H1 (cell line): ENCODE measurements at regions not wholly inside any gene's neighbourhood (a gene's known extent, or its start where the extent isn't known, plus 50 kb on each side); places are given as distances from the start of the nearest gene placed in this dataset.

Source experiments
- CTCF ChIA-PET: fragments of 300-600 bp; sonication (Branson Sonifier 250); formaldehyde crosslinking; loops from one replicate; lab custom pipeline; 2021; ENCODE audit not compliant: partially characterized antibody; lab: Charles Lee
- POLR2A ChIA-PET: fragments of 300-600 bp; sonication (Branson Sonifier 250); formaldehyde crosslinking; loops from one replicate; lab custom pipeline; 2021; ENCODE audit warnings: inconsistent platforms; ENCODE audit not compliant: partially characterized antibody; lab: Charles Lee
- DNase-seq, 2 experiments: peaks; one replicate each; pipeline versions ENCODE4 v3.0.0 to v3.0.0-alpha.2; 2010 to 2022; ENCODE audit warnings: low spot score in 2 of 2, low read depth in 1 of 2, mixed read lengths in 1 of 2
- FAIRE-seq: peaks from 2 replicates; lab custom pipeline; 2011; peaks lifted over from hg19 to GRCh38; lab: Jason Lieb, UNC
- H2AFZ ChIP-seq: 2 replicates; pipeline ENCODE4 v1.8.1; 2012; ENCODE audit warnings: low read length, inconsistent platforms
- H2AK5ac ChIP-seq: 2 replicates; pipeline ENCODE4 v1.6.1; 2013; ENCODE audit warnings: low read depth, low read length
- H2BK120ac ChIP-seq: replicated peaks from 2 replicates; pipeline ENCODE3; 2013; ENCODE audit warnings: low read depth, low read length, inconsistent platforms
- H2BK12ac ChIP-seq: 2 replicates; pipeline ENCODE4 v1.6.1; 2013; ENCODE audit warnings: low read depth, low read length
- H2BK15ac ChIP-seq: 2 replicates; pipeline ENCODE4 v1.6.1; 2013; ENCODE audit warnings: low read length
- H2BK20ac ChIP-seq: 2 replicates; pipeline ENCODE4 v1.6.1; 2013; ENCODE audit warnings: low read length
- H2BK5ac ChIP-seq: 2 replicates; pipeline ENCODE4 v1.6.1; 2013; ENCODE audit warnings: low read depth, low read length
- H3K14ac ChIP-seq: 2 replicates; pipeline ENCODE4 v1.6.1; 2013; ENCODE audit warnings: inconsistent platforms; ENCODE audit not compliant: insufficient read length
- H3K18ac ChIP-seq: 2 replicates; pipeline ENCODE4 v1.6.1; 2013; ENCODE audit warnings: low read length; ENCODE audit errors: extremely low read depth
- H3K23ac ChIP-seq: 2 replicates; pipeline ENCODE4 v1.6.1; 2013; ENCODE audit warnings: inconsistent platforms; ENCODE audit not compliant: insufficient read length
- H3K23me2 ChIP-seq: 2 replicates; pipeline ENCODE4 v1.6.1; 2013; ENCODE audit warnings: low read depth, low read length
- H3K27ac ChIP-seq: 2 replicates; pipeline ENCODE4 v1.6.1; 2011; ENCODE audit warnings: low read depth, low read length, inconsistent platforms
- H3K27me3 ChIP-seq, 4 experiments: replicated peaks in 1 of 4; 1 replicate in 1 of 4; 2 replicates in 3 of 4; pipeline versions ENCODE4 v1.6.1 to v1.8.1; 2011 to 2013; ENCODE audit warnings: low read length in 3 of 4, mild to moderate bottlenecking in 3 of 4, inconsistent platforms in 2 of 4, mixed read lengths in 2 of 4, moderate library complexity in 1 of 4; ENCODE audit not compliant: control insufficient read depth in 3 of 4, insufficient read depth in 3 of 4; ENCODE audit errors: extremely low read depth in 1 of 4
- H3K36me3 ChIP-seq, 4 experiments: 2 replicates each; pipeline versions ENCODE4 v1.6.1 to v1.8.1; 2011 to 2013; ENCODE audit warnings: mild to moderate bottlenecking in 4 of 4, low read length in 3 of 4, moderate library complexity in 2 of 4, control low read depth in 1 of 4, inconsistent platforms in 1 of 4; ENCODE audit not compliant: insufficient read depth in 4 of 4, control insufficient read depth in 2 of 4
- H3K4ac ChIP-seq: replicated peaks from 2 replicates; pipeline ENCODE3; 2013; ENCODE audit warnings: low read length, low read depth, mixed read lengths, inconsistent platforms; ENCODE audit not compliant: insufficient read length
- H3K4me1 ChIP-seq, 4 experiments: replicated peaks in 1 of 4; 1 replicate in 1 of 4; 2 replicates in 3 of 4; pipeline versions ENCODE4 v1.6.1 to v1.8.1; 2011 to 2013; ENCODE audit warnings: low read length in 3 of 4, inconsistent platforms in 2 of 4, mixed read lengths in 1 of 4; ENCODE audit not compliant: insufficient read depth in 4 of 4, control insufficient read depth in 3 of 4
- H3K4me2 ChIP-seq, 2 experiments: 2 replicates each; pipeline versions ENCODE4 v1.6.1 to v1.8.1; 2011 to 2013; ENCODE audit warnings: low read depth in 2 of 2, low read length in 2 of 2, control low read depth in 1 of 2, inconsistent platforms in 1 of 2, mild to moderate bottlenecking in 1 of 2; ENCODE audit not compliant: insufficient read depth in 1 of 2
- H3K4me3 ChIP-seq, 4 experiments: fragments of 200-600, 300-600 bp in 1 of 4; sonication (generic), shearing (Covaris generic), sonication (Bioruptor Twin) in 1 of 4; 2 replicates each; pipeline versions ENCODE4 v1.5.1 to v1.8.1; 2011 to 2016; ENCODE audit warnings: low read length in 4 of 4, low read depth in 3 of 4, control low read depth in 2 of 4, inconsistent platforms in 2 of 4, mild to moderate bottlenecking in 2 of 4, mixed read lengths in 1 of 4, moderate library complexity in 1 of 4; ENCODE audit not compliant: insufficient read depth in 2 of 4; ENCODE audit errors: extremely low read depth in 1 of 4
- H3K56ac ChIP-seq: replicated peaks from 2 replicates; pipeline ENCODE3; 2013; ENCODE audit warnings: low read depth, mild to moderate bottlenecking, mixed read lengths, low read length, inconsistent platforms; ENCODE audit not compliant: insufficient read length
- H3K79me1 ChIP-seq: 2 replicates; pipeline ENCODE4 v1.6.1; 2013; ENCODE audit warnings: low read depth, low read length, control low read depth
- H3K79me2 ChIP-seq, 2 experiments: 2 replicates each; pipeline versions ENCODE4 v1.6.1 to v1.8.1; 2012 to 2013; ENCODE audit warnings: low read length in 2 of 2, mild to moderate bottlenecking in 2 of 2, inconsistent platforms in 1 of 2; ENCODE audit not compliant: insufficient read depth in 2 of 2, control insufficient read depth in 1 of 2
- H3K9ac ChIP-seq, 4 experiments: replicated peaks in 1 of 4; 1 replicate in 1 of 4; 2 replicates in 3 of 4; pipeline versions ENCODE4 v1.6.1 to v1.8.1; 2011 to 2013; ENCODE audit warnings: low read depth in 3 of 4, low read length in 3 of 4, control low read depth in 2 of 4, mild to moderate bottlenecking in 2 of 4, moderate library complexity in 2 of 4, inconsistent platforms in 1 of 4; ENCODE audit errors: extremely low read depth in 1 of 4
- H3K9me3 ChIP-seq, 2 experiments: 2 replicates each; pipeline versions ENCODE4 v1.6.1 to v1.8.1; 2012 to 2013; ENCODE audit warnings: mild to moderate bottlenecking in 2 of 2, moderate library complexity in 2 of 2, control low read depth in 1 of 2, inconsistent platforms in 1 of 2, low read depth in 1 of 2, low read length in 1 of 2, mixed read lengths in 1 of 2; ENCODE audit not compliant: insufficient read depth in 2 of 2
- H4K20me1 ChIP-seq, 2 experiments: replicated peaks in 1 of 2; 2 replicates each; pipeline versions ENCODE3 to v1.8.1; 2011 to 2013; ENCODE audit warnings: inconsistent platforms in 2 of 2, low read length in 2 of 2, mild to moderate bottlenecking in 1 of 2; ENCODE audit not compliant: insufficient read depth in 2 of 2, control insufficient read depth in 1 of 2
- H4K5ac ChIP-seq: 2 replicates; pipeline ENCODE4 v1.6.1; 2013; ENCODE audit warnings: low read length, low read depth, mixed read lengths, inconsistent platforms; ENCODE audit not compliant: insufficient read length
- H4K8ac ChIP-seq: 2 replicates; pipeline ENCODE4 v1.8.0; 2013; ENCODE audit warnings: mild to moderate bottlenecking, moderate library complexity, low read length, inconsistent platforms; ENCODE audit not compliant: insufficient read depth; ENCODE audit errors: extremely low read depth
- H4K91ac ChIP-seq: replicated peaks from 2 replicates; pipeline ENCODE3; 2013; ENCODE audit warnings: low read length, mixed read lengths, inconsistent platforms; ENCODE audit not compliant: insufficient read length
- BRCA1 ChIP-seq: IDR thresholded peaks from 2 replicates; pipeline ENCODE4 v1.6.1; 2012; ENCODE audit warnings: low read depth, low read length, improper control_type of control experiment
- EZH2 ChIP-seq: fragments of 200-600 bp; sonication (generic); IDR thresholded peaks from 2 replicates; pipeline ENCODE4 v1.7.1; 2012; ENCODE audit warnings: low read depth, mild to moderate bottlenecking, moderate library complexity, low read length, inconsistent platforms; ENCODE audit not compliant: severe bottlenecking
- HDAC2 ChIP-seq, 2 experiments: fragments of 300-600 bp in 1 of 2; sonication (generic) in 1 of 2; IDR thresholded peaks; 2 replicates each; pipeline ENCODE4 v1.6.1; 2011 to 2012; ENCODE audit warnings: low read depth in 2 of 2, low read length in 2 of 2, mild to moderate bottlenecking in 2 of 2, moderate library complexity in 2 of 2, borderline replicate concordance in 1 of 2, inconsistent platforms in 1 of 2
- MAFK ChIP-seq: IDR thresholded peaks from 2 replicates; pipeline ENCODE4 v1.6.1; 2012; ENCODE audit warnings: low read depth, mild to moderate bottlenecking, improper control_type of control experiment, low read length
- WGBS, 2 experiments: shearing (Covaris generic) in 1 of 2; methylation state at CpG; one replicate each; pipeline versions ENCODE4 v1.1.6 to v1.1.7; 2013 to 2015; ENCODE audit warnings: low lambda C conversion rate in 2 of 2, mixed read lengths in 2 of 2, inconsistent platforms in 1 of 2, low coverage in 1 of 2, missing lambda C conversion rate in 1 of 2; ENCODE audit not compliant: insufficient replicate concordance in 2 of 2, insufficient coverage in 1 of 2, insufficient read length in 1 of 2; ENCODE audit errors: extremely low coverage in 1 of 2, missing lambda C conversion rate in 1 of 2; 5-methylcytosine and 5-hydroxymethylcytosine counted together

DNA sequence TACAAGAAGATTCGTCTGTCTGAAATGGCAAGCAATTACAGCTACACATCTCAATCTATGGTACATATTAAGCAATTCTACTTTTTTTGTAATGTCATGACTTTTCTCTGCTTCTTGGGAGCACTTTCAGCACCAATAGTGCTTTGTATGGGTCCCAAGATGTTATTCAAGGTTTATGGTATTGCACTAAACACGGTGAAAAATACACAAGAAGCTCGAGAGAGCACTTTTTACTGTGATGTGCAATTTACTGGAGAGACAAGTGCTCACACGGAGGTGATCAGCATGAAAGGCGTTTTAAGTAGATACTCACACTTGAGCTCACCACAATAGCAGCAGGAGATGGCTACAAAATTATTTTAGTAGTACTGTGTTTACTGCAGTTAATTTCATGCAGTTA, 783.6 kb downstream of the CBLN2 start:
- Histone ChIP-seq H3K4me2 (no peak overlapping the region), H3K14ac (no peak overlapping the region), H2BK15ac (no peak overlapping the region), H3K4ac (no peak overlapping the region), H4K5ac (no peak overlapping the region), H2BK20ac (no peak overlapping the region), H4K91ac (no peak overlapping the region), H3K79me2 (no peaks in the 10 kb centered on the region), H2BK5ac (no peak overlapping the region), H3K79me1 (no peaks in the 10 kb centered on the region), H4K20me1 (no peaks in the 10 kb centered on the region), H3K36me3 (no peaks in the 10 kb centered on the region), H3K27me3 (no peaks in the 10 kb centered on the region), H2BK120ac (no peak overlapping the region), H3K27ac (no peak overlapping the region), H3K4me1 (no peaks in the 10 kb centered on the region), H3K9me3 (peaks cover 49 to 63% of the 10 kb centered on the region in 2 experiments), H2AK5ac (no peak overlapping the region), H4K8ac (no peak overlapping the region), H3K18ac (no peak overlapping the region), H3K23ac (no peak overlapping the region), H3K56ac (no peak overlapping the region), H3K23me2 (no peaks in the 10 kb centered on the region), H3K9ac (no peak overlapping the region), H2BK12ac (no peak overlapping the region), H2AFZ (no peak overlapping the region), H3K4me3 (no peak overlapping the region)
- ChIA-PET POLR2A (no interaction called here), CTCF (no interaction called here)
- DNase-seq, result no peak
- WGBS, 2 experiments, result 78% methylated on average over 5 of the region's 5 CpGs; no CpG with 5 or more reads in 1 of the 2 experiments
- no peak for FAIRE-seq
- TF ChIP-seq EZH2, result no peak
- TF ChIP-seq BRCA1, result no peak
- no peak for TF ChIP-seq MAFK
- TF ChIP-seq HDAC2 (IDR thresholded peaks at IDR 0.05; ENCODE audit: borderline replicate concordance in 1 of 2, low read depth in 2 of 2, low read length in 2 of 2), result no peak
